Right lobe of liver (tissue), 4 donors: ENCODE measurements at regions not wholly inside any gene's neighbourhood (a gene's known extent, or its start where the extent isn't known, plus 50 kb on each side); places are given as distances from the start of the nearest gene placed in this dataset.

ENCODE experiments used
- CTCF ChIP-seq, 4 donors: fragments of 200-600 bp in 3 of 4; fragments of 450-650 bp in 1 of 4; IDR thresholded peaks; one replicate each; pipeline versions ENCODE4 v1.5.1 to v1.8.0; 2016 to 2022; ENCODE audit warnings: antibody characterized with exemption in 4 of 4, mild to moderate bottlenecking in 2 of 4
- POLR2A ChIP-seq: fragments of 450-650 bp; IDR thresholded peaks from one replicate; pipeline ENCODE4 v1.6.1; 2017; ENCODE audit warnings: antibody characterized with exemption, mild to moderate bottlenecking
- donor health status: DM: no; HTN: no; CAD: no.
- donor health status: DM: no; HTN: no; CAD: no.
- donor health status: DM: no; HTN: yes; CAD: no.

GRCh38 chr2:123200035-123200434 is 825.1 kb upstream of the CNTNAP5 start:
- TF ChIP-seq POLR2A (no peak), CTCF (IDR thresholded peaks at IDR 0.05) (no peak)
